HEK293 (cell line): ENCODE measurements at regions not wholly inside any gene's neighbourhood (a gene's known extent, or its start where the extent isn't known, plus 50 kb on each side); places are given as distances from the start of the nearest gene placed in this dataset.

ENCODE experiments used
- CTCF ChIA-PET: fragments of 350-600 bp; formaldehyde crosslinking; extraction: SDS; loops from one replicate; lab custom pipeline; 2021; ENCODE audit warnings: antibody characterized with exemption; lab: Yijun Ruan, JAX
- POLR2A ChIA-PET: fragments of 300-600 bp; formaldehyde crosslinking; extraction: SDS; loops from one replicate; lab custom pipeline; 2020; ENCODE audit warnings: antibody characterized with exemption, inconsistent platforms; lab: Yijun Ruan, JAX
- H3K27ac ChIP-seq: fragments of 200-500 bp; sonication (Bioruptor generic); 2 replicates; pipeline ENCODE4 v1.5.1; 2014; ENCODE audit warnings: low read depth, low read length, control low read depth, inconsistent platforms; ENCODE audit errors: extremely low read depth
- H3K36me3 ChIP-seq, 2 experiments: fragments of 200-500 bp in 1 of 2; sonication (Bioruptor generic) in 1 of 2; 1 replicate in 1 of 2; 2 replicates in 1 of 2; pipeline ENCODE4 v1.5.1; 2014 to 2017; ENCODE audit warnings: inconsistent platforms in 2 of 2, low read length in 2 of 2; ENCODE audit not compliant: control insufficient read depth in 2 of 2, insufficient read depth in 1 of 2
- H3K4me1 ChIP-seq: fragments of 200-500 bp; sonication (Bioruptor generic); 2 replicates; pipeline ENCODE4 v1.5.1; 2014; ENCODE audit warnings: mild to moderate bottlenecking, low read length, inconsistent platforms; ENCODE audit not compliant: control insufficient read depth, insufficient read depth
- H3K4me3 ChIP-seq: 2 replicates; pipeline ENCODE4 v1.5.1; 2011; ENCODE audit warnings: low read depth, mild to moderate bottlenecking, control low read depth, low read length, moderate library complexity
- H3K9me3 ChIP-seq: fragments of 200-500 bp; sonication (Bioruptor generic); 2 replicates; pipeline ENCODE4 v1.5.1; 2014; ENCODE audit warnings: low read depth, low read length, inconsistent platforms; ENCODE audit not compliant: control insufficient read depth, insufficient read depth
- GLI2 ChIP-seq: fragments of 450-650 bp; formaldehyde crosslinking; IDR thresholded peaks from 2 replicates; pipeline ENCODE4; 2017; ENCODE audit warnings: missing biosample characterization, missing genetic modification characterization, low read depth, borderline replicate concordance
- MZF1 ChIP-seq: fragments of 450-650 bp; formaldehyde crosslinking; IDR thresholded peaks from 2 replicates; pipeline ENCODE4 v1.5.1; 2017; ENCODE audit warnings: missing biosample characterization, missing genetic modification characterization, borderline replicate concordance
- RBAK ChIP-seq: fragments of 450-650 bp; formaldehyde crosslinking; IDR thresholded peaks from 2 replicates; pipeline ENCODE4 v1.5.1; 2016; ENCODE audit warnings: missing biosample characterization, missing genetic modification characterization
- YY2 ChIP-seq: fragments of 450-650 bp; formaldehyde crosslinking; IDR thresholded peaks from 2 replicates; pipeline ENCODE4 v1.5.1; 2016; ENCODE audit warnings: missing biosample characterization, missing genetic modification characterization
- ZBTB21 ChIP-seq: fragments of 450-650 bp; formaldehyde crosslinking; IDR thresholded peaks from 2 replicates; pipeline ENCODE4 v1.5.1; 2017; ENCODE audit warnings: missing biosample characterization, missing genetic modification characterization
- ZBTB26 ChIP-seq: fragments of 450-650 bp; formaldehyde crosslinking; optimal IDR thresholded peaks from 2 replicates; pipeline ENCODE3; 2016; ENCODE audit warnings: missing biosample characterization, mild to moderate bottlenecking, missing genetic modification characterization
- ZBTB49 ChIP-seq: fragments of 450-650 bp; formaldehyde crosslinking; IDR thresholded peaks from 2 replicates; pipeline ENCODE4 v1.5.1; 2016; ENCODE audit warnings: missing biosample characterization, missing genetic modification characterization, low read depth
- ZNF114 ChIP-seq: fragments of 450-650 bp; formaldehyde crosslinking; IDR thresholded peaks from 2 replicates; pipeline ENCODE4 v1.5.0; 2017; ENCODE audit warnings: missing biosample characterization, missing genetic modification characterization
- ZNF2 ChIP-seq: fragments of 450-650 bp; formaldehyde crosslinking; IDR thresholded peaks from 2 replicates; pipeline ENCODE4 v1.5.1; 2016; ENCODE audit warnings: missing biosample characterization, missing genetic modification characterization
- ZNF280C ChIP-seq: fragments of 450-650 bp; formaldehyde crosslinking; IDR thresholded peaks from 2 replicates; pipeline ENCODE4 v1.5.1; 2016; ENCODE audit warnings: missing biosample characterization, missing genetic modification characterization
- ZNF341 ChIP-seq: fragments of 450-650 bp; formaldehyde crosslinking; IDR thresholded peaks from 2 replicates; pipeline ENCODE4; 2016; ENCODE audit warnings: low read depth, missing biosample characterization, missing genetic modification characterization
- ZNF366 ChIP-seq: fragments of 450-650 bp; formaldehyde crosslinking; conservative IDR thresholded peaks from 2 replicates; pipeline ENCODE4 v1.5.1; 2016; ENCODE audit warnings: missing biosample characterization, missing genetic modification characterization
- ZNF513 ChIP-seq: fragments of 450-650 bp; IDR thresholded peaks from 2 replicates; pipeline ENCODE4 v1.5.1; 2018; ENCODE audit warnings: missing biosample characterization, missing genetic modification characterization
- ZNF645 ChIP-seq: fragments of 450-650 bp; formaldehyde crosslinking; IDR thresholded peaks from 2 replicates; pipeline ENCODE4; 2016; ENCODE audit warnings: missing biosample characterization, missing genetic modification characterization
- ZNF658 ChIP-seq: fragments of 450-650 bp; formaldehyde crosslinking; IDR thresholded peaks from 2 replicates; pipeline ENCODE4; 2016; ENCODE audit warnings: missing biosample characterization, missing genetic modification characterization
- ZNF777 ChIP-seq: fragments of 450-650 bp; formaldehyde crosslinking; IDR thresholded peaks from 2 replicates; pipeline ENCODE4 v1.5.1; 2017; ENCODE audit warnings: missing biosample characterization, missing genetic modification characterization, borderline replicate concordance
- TF ChIP-seq, protein P1 (sequence below): fragments of 450-650 bp; formaldehyde crosslinking; IDR thresholded peaks from 2 replicates; pipeline ENCODE4 v1.5.1; 2016; ENCODE audit warnings: missing biosample characterization, missing genetic modification characterization
- TF ChIP-seq, protein P2 (sequence below): fragments of 450-650 bp; formaldehyde crosslinking; IDR thresholded peaks from 2 replicates; pipeline ENCODE4 v1.5.1; 2016; ENCODE audit warnings: missing biosample characterization, missing genetic modification characterization

- CTCF ChIA-PET, result no interaction called here
- POLR2A ChIA-PET, result no interaction called here
- no peak for TF ChIP-seq ZBTB26
- H3K4me3 ChIP-seq, result no peak overlapping the region
- no peaks in the 10 kb centered on the region for H3K9me3 ChIP-seq
- no peaks in the 10 kb centered on the region for H3K4me1 ChIP-seq
- no peaks in the 10 kb centered on the region for H3K36me3 ChIP-seq
- H3K27ac ChIP-seq, result no peak overlapping the region
Observed at GRCh38 chr6:103455275-103455674, 1404.4 kb downstream of the HACE1 start.

DNA sequence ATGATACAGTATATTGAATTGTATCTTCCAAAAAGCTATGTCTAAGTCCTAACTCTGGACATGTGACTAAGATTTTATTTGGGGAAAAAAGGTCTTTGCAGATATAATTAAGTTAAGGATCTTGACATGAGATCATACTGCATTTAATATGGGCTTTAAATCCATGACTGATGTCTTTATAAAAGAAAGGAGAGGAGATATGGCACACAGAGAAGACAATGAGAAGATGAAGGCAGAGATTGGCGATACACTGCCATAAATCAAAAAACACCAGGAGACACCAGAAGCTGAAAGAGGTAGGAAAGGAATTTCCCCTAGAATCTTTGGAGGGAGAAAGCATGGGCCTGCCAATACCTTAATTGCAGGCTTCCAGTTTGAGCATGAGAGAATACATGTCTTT, 1450.2 kb downstream of the HACE1 start:
- Histone ChIP-seq H3K36me3 (no peaks in the 10 kb centered on the region), H3K4me1 (no peaks in the 10 kb centered on the region), H3K9me3 (no peaks in the 10 kb centered on the region), H3K27ac (no peak overlapping the region), H3K4me3 (no peak overlapping the region)
- POLR2A ChIA-PET, result no interaction called here
- CTCF ChIA-PET, result no interaction called here
- TF ChIP-seq RBAK (tag by site-specific recombination) (no peak), ZNF645 (tag by site-specific recombination) (no peak), ZBTB21 (no peak)
- TF ChIP-seq, all 188 proteins: peak for 0

DNA sequence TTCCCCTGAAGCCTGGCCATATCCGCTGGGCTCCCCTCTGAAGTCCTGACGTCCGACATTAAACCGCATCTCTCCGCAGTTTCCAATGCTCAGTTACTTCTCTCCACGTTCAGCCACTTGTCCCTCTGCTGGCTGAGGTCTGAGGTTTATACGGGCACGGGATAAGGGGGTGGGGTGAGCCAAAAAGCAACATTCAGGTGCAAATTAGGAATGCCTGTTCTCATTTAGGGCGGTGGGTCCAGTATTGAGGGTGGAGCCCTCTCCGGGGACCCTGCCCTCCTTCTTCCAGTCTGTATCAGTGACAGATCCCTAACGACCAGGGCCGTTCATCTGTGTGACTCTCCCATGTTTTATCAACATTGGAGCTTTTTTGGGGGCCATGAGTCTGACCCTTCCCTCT, 1454.4 kb downstream of the HACE1 start:
- Histone ChIP-seq H3K4me1 (no peaks in the 10 kb centered on the region), H3K9me3 (no peaks in the 10 kb centered on the region), H3K27ac (no peak overlapping the region), H3K36me3 (no peaks in the 10 kb centered on the region), H3K4me3 (no peak overlapping the region)
- TF ChIP-seq ZNF341 (tag by site-specific recombination), result no peak
- TF ChIP-seq GLI2 (tag by site-specific recombination), result no peak
- TF ChIP-seq, protein P1, sequence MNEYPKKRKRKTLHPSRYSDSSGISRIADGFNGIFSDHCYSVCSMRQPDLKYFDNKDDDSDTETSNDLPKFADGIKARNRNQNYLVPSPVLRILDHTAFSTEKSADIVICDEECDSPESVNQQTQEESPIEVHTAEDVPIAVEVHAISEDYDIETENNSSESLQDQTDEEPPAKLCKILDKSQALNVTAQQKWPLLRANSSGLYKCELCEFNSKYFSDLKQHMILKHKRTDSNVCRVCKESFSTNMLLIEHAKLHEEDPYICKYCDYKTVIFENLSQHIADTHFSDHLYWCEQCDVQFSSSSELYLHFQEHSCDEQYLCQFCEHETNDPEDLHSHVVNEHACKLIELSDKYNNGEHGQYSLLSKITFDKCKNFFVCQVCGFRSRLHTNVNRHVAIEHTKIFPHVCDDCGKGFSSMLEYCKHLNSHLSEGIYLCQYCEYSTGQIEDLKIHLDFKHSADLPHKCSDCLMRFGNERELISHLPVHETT, result no peak
- TF ChIP-seq YY2, result no peak
- TF ChIP-seq ZNF114 (tag by site-specific recombination), result no peak
- TF ChIP-seq ZNF658 (tag by site-specific recombination), result no peak
- TF ChIP-seq ZNF777 (tag by site-specific recombination), result no peak
- TF ChIP-seq MZF1 (tag by site-specific recombination), result no peak
- ChIA-PET CTCF (no interaction called here), POLR2A (no interaction called here)

GRCh38 chr6:103404799-103405198, 1454.9 kb downstream of the HACE1 start:
- Histone ChIP-seq H3K27ac (no peak overlapping the region), H3K4me3 (no peak overlapping the region), H3K36me3 (no peaks in the 10 kb centered on the region), H3K4me1 (no peaks in the 10 kb centered on the region), H3K9me3 (no peaks in the 10 kb centered on the region)
- CTCF ChIA-PET, result no interaction called here
- POLR2A ChIA-PET, result no interaction called here
- TF ChIP-seq ZNF513 (tag by site-specific recombination) (no peak), ZBTB49 (tag by site-specific recombination) (no peak), ZNF2 (tag by site-specific recombination) (no peak), ZNF280C (tag by site-specific recombination) (no peak), ZNF366 (tag by site-specific recombination) (no peak)
- TF ChIP-seq, protein P2, sequence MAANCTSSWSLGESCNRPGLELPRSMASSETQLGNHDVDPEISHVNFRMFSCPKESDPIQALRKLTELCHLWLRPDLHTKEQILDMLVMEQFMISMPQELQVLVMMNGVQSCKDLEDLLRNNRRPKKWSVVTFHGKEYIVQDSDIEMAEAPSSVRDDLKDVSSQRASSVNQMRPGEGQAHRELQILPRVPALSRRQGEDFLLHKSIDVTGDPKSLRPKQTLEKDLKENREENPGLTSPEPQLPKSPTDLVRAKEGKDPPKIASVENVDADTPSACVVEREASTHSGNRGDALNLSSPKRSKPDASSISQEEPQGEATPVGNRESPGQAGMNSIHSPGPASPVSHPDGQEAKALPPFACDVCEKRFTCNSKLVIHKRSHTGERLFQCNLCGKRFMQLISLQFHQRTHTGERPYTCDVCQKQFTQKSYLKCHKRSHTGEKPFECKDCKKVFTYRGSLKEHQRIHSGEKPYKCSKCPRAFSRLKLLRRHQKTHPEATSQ (tag by site-specific recombination), result no peak
